ENCODE measurements at regions not wholly inside any gene's neighbourhood (a gene's known extent, or its start where the extent isn't known, plus 50 kb on each side); places are given as distances from the start of the nearest gene placed in this dataset.

- Histone ChIP-seq H3K9me3 (no peaks in the 10 kb centered on the region), H3K27ac (no peak overlapping the region), H3K27me3 (no peaks in the 10 kb centered on the region), H3K4me1 (ENCODE audit: insufficient read depth) (no peaks in the 10 kb centered on the region), H3K36me3 (no peaks in the 10 kb centered on the region), H3K4me3 (no peak overlapping the region)
- DNase-seq: no peak
- intact Hi-C loops (cut with DNase I): no loop called here
- WGBS, 3 donors: 85 to 94% (median 92%) methylated on average over 5 of the region's 5 CpGs
- no peak for TF ChIP-seq CTCF (IDR thresholded peaks at IDR 0.05)
- no peak for TF ChIP-seq EP300 (IDR thresholded peaks at IDR 0.05)
- no peak for TF ChIP-seq POLR2A (IDR thresholded peaks at IDR 0.05)
These were observed 444.1 kb downstream of the IPO8 start for GRCh38 chr12:30251546-30251945.

DNA sequence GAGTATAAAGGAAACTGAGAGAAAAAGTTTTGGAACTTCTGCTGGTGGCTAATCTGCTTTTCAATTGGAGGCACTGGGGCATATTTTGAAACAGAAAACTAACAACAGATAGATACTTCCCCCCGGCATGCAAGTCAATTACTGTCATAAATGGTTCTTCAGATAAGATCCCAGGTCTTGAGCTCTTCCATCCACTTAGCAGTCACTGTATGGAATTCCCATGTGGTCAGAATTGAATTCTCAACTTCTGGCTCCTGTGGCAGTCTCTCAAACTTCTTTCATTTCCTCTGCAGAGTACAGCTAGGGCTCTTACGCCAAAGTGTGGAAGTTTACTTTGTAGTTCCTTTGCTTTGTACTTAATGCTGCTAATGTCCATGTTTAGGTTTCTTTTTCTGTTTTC is 452.2 kb downstream of the IPO8 start:
- no peak for DNase-seq
- H3K4me1 ChIP-seq (ENCODE audit: insufficient read depth): no peaks in the 10 kb centered on the region
- H3K9me3 ChIP-seq: no peaks in the 10 kb centered on the region
- no peak for TF ChIP-seq POLR2A (IDR thresholded peaks at IDR 0.05)
- no peak for TF ChIP-seq CTCF (IDR thresholded peaks at IDR 0.05)
- TF ChIP-seq EP300 (IDR thresholded peaks at IDR 0.05): no peak
- intact Hi-C loops (cut with DNase I): no loop called here
- no peaks in the 10 kb centered on the region for H3K27me3 ChIP-seq
- H3K36me3 ChIP-seq: no peaks in the 10 kb centered on the region
- 85 to 91% (median 89%) methylated on average over 2 of the region's 2 CpGs for WGBS, 3 donors
- H3K4me3 ChIP-seq: no peak overlapping the region
- H3K27ac ChIP-seq: no peak overlapping the region

- no peak overlapping the region for H3K27ac ChIP-seq
- WGBS, 3 donors: 64 to 75% (median 69%) methylated on average over 4 of the region's 4 CpGs
- H3K4me1 ChIP-seq (ENCODE audit: insufficient read depth): no peaks in the 10 kb centered on the region
- no peaks in the 10 kb centered on the region for H3K36me3 ChIP-seq
- intact Hi-C loops (cut with DNase I): no loop called here
- H3K4me3 ChIP-seq: no peak overlapping the region
- TF ChIP-seq POLR2A (IDR thresholded peaks at IDR 0.05): no peak
- TF ChIP-seq CTCF (IDR thresholded peaks at IDR 0.05): no peak
- TF ChIP-seq EP300 (IDR thresholded peaks at IDR 0.05): no peak
- no peaks in the 10 kb centered on the region for H3K9me3 ChIP-seq
- DNase-seq: no peak
- no peaks in the 10 kb centered on the region for H3K27me3 ChIP-seq
These were observed 435.3 kb upstream of the TMTC1 start for GRCh38 chr12:30219047-30219446.

GRCh38 chr12:30218073-30218472 is 434.3 kb upstream of the TMTC1 start:
- Histone ChIP-seq H3K4me1 (ENCODE audit: insufficient read depth) (no peaks in the 10 kb centered on the region), H3K9me3 (no peaks in the 10 kb centered on the region), H3K4me3 (no peak overlapping the region), H3K27ac (no peak overlapping the region), H3K36me3 (no peaks in the 10 kb centered on the region), H3K27me3 (no peaks in the 10 kb centered on the region)
- intact Hi-C loops (cut with DNase I): no loop called here
- WGBS, 3 donors: 95 to 98% (median 98%) methylated on average over 4 of the region's 4 CpGs
- no peak for DNase-seq
- TF ChIP-seq EP300 (IDR thresholded peaks at IDR 0.05) (no peak), POLR2A (IDR thresholded peaks at IDR 0.05) (no peak), CTCF (IDR thresholded peaks at IDR 0.05) (no peak)

DNA sequence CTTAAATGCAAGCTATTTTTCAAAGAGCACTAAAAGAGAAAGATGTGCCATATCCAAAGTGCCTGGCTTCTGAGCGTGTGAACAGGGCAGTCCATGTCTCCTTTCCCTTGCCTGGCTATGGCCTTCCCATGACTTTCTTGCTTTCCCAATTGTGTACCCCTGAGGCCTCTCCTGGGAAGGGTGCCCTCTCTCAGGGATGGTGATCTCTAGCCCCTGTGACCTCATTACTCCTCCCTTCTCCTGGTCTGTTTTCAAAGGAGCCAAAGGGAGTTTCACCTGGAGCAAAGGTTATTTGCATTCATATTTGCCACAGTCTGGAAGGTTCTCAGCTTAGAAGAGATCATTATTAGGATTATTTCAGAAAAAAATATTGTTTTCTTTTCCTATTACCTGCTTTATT is 429.4 kb upstream of the TMTC1 start:
- no peaks in the 10 kb centered on the region for H3K36me3 ChIP-seq
- 42 to 52% (median 42%) methylated on average over 1 of the region's 1 CpG for WGBS, 3 donors
- H3K27me3 ChIP-seq: no peaks in the 10 kb centered on the region
- H3K27ac ChIP-seq: no peak overlapping the region
- intact Hi-C loops (cut with DNase I): no loop called here
- no peak for TF ChIP-seq CTCF (IDR thresholded peaks at IDR 0.05)
- TF ChIP-seq POLR2A (IDR thresholded peaks at IDR 0.05): no peak
- TF ChIP-seq EP300 (IDR thresholded peaks at IDR 0.05): no peak
- H3K4me3 ChIP-seq: no peak overlapping the region
- no peaks in the 10 kb centered on the region for H3K4me1 ChIP-seq (ENCODE audit: insufficient read depth)
- no peak for DNase-seq
- no peaks in the 10 kb centered on the region for H3K9me3 ChIP-seq

Data from ovary (tissue), 7 donors.